HG03064 (cell line): ENCODE measurements at regions not wholly inside any gene's neighbourhood (a gene's known extent, or its start where the extent isn't known, plus 50 kb on each side); places are given as distances from the start of the nearest gene placed in this dataset.
A peak's percentile ranks its signal among the peaks of the same experiment; 100 is the strongest.
"Not testable (repeated sequence)": the region's sequence is repeated elsewhere in the genome, so short reads cannot be mapped to it uniquely, and the experiment has no call there.

Experiments
- ATAC-seq: cut with Tn5 transposase; IDR thresholded peaks from one replicate; pipeline ENCODE4 v1.9.1; 2021; ENCODE audit warnings: low read depth; ENCODE audit not compliant: unreplicated experiment

GRCh38 chr2:39487398-39488250 lies 50.5 kb upstream of the MAP4K3 start:
- no peak for ATAC-seq

DNA sequence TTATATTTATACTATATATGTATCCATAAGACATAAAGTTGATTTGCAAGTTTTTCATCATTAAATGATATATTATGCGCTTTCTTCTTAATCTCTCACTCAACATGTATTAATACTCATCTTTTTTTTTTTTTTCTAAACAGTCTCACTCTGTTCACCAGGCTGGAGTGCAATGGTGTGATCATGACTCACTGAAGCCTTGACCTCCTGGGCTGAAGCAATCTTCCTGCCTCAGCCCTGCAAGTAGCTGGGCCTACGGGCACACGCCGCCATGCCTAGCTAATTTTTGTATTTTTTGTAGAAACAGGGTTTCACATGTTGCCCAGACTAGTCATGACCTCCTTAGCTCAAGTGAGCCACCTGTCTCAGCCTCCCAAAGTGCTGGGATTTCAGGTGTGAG lies 51.4 kb upstream of the MAP4K3 start:
- no peak for ATAC-seq

GRCh38 chr2:39490586-39490985 lies 53.5 kb upstream of the MAP4K3 start:
- no peak for ATAC-seq

- peak; percentile 3 for ATAC-seq
Observed at GRCh38 chr2:39491653-39492052, 54.6 kb upstream of the MAP4K3 start.

DNA sequence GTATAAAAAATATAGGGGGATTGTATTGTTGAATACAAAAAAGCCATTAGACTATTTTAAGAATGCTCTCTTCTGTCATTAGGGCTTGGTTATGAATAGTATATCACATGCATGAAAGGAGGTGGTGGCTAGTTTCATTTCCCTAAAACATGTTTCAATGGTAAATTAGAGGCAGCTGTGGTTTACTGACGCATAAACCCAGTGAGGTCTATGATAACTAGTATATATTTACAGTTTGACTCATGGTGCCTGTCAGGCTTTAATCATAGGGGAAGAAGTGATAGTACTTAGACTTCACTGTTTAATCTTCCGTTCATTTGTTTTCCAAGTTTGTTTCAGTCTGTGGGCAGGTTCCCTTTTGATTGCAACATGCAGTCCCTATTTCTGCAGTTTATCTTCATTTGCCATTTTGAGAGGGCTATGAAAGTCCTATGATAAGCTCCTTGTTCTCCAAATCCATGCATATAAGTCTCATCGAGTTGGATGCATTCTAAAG lies 55.1 kb upstream of the MAP4K3 start:
- peak; percentile 95 for ATAC-seq

DNA sequence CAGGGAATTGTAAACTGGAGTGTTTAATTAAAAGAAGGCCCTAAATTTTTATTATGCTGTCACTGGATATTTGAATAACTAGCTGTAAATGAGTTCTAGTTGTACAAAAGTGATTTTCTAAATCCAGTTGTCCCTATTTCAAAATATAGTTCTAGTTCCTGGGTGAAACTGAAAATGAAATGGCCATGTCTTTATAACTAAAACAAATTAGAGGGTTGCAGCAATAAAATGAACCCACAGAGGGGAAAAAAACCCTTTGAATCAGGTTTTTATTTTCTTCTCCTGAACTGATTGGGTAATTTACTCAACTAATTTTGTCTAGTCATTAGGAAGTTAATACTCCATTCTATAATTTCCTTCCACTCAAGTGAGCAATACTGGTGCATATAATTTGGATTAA lies 55.6 kb upstream of the MAP4K3 start:
- no peak for ATAC-seq

DNA sequence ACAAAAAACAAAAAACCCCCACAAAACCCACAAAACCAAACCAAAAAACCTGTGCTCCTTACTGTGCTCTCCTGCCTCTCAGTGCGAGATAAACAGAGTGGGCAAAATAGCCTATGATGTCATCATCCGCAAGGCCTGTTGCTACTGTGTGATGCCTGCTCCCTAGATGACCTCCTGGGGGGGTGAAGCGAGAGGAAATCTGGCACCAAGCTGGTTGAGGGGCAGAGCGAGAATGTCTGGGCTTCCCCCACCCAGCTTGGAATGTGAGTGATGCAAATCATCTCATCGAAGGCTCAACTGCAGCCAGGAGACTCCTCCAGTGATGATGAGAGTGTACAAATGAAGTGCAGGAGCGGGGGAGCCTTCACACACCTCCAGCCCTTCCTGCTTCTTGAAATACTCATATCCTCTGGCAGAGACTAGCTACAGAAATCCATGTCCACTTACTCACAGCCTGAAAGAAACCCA lies 57.7 kb upstream of the MAP4K3 start:
- ATAC-seq = no peak

DNA sequence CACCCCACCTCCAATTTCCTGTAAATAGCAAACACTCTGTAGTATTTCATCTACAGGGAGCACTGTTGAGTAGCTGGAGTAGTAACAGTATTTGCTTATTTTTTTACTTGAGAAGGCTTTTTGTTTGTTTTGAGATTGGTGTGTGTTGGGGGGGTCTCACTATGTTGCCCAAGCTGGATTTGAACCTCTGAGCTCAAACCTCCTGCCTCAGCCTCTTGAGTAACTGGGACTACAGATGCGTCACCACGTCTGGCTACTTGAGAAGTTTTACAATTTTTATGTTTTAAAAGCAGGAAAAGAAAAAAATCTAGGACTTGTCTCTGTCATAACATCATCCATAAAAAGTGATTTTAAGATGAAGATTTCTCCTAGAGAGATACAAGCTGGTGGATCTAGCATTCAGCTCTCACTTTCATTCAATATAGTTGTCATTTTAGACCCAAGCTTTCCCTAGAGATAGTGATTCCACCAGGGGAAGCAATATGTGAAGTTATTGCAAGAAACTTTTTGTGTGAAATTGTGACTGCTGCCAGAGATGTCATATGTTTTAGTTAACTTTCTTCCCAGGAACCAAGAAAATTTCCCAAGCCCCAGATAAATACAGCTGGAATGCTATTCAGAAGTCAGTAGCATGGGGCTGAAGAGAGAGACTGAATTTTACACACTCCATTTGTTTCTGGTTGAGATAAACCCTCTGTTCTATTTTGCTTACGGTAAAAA lies 60.2 kb upstream of the MAP4K3 start:
- ATAC-seq = no peak

GRCh38 chr2:39498176-39498575 lies 61.1 kb upstream of the MAP4K3 start:
- not testable (repeated sequence) for ATAC-seq

- ATAC-seq = no peak
Observed at GRCh38 chr2:39498786-39499185, 61.7 kb upstream of the MAP4K3 start.

DNA sequence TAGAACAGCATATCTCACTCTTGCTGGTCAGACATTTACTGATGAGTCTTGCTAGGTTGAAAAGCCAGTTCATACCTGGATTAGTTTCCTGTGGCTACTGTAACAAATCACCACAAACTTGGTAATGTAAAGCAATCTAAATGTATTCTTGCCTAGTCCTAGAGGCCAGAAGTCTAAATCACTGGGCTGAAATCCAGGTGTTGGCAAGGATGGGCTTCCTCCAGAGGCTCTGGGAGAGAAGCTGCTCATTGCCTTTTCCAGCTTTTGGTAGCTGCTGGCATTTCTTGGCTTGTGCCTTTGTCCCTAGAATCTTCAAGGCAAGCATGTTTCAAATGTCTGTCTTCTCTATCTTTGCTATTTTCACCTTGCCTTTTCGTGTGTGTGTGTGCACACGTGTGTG lies 62.3 kb upstream of the MAP4K3 start:
- no peak for ATAC-seq

DNA sequence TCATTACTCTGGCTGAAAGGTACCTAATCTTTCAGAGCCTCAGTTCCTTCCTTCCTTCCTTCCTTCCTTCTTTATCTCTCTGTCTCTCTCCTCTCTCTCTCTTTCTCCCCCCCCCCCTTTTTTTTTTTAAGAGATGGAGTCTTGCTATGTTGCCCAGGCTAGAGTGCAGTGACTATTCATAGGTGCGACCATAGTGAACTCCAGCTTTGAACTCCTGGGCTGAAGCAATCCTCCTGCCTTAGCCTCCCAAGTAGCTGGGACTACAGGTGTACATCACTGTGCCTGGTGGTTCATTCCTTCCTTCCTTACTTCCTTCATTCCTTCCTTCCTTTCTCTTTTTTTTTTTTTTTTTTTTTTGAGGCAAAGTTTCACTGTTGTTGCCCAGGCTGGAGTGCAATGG lies 64.3 kb upstream of the MAP4K3 start:
- ATAC-seq = no peak

DNA sequence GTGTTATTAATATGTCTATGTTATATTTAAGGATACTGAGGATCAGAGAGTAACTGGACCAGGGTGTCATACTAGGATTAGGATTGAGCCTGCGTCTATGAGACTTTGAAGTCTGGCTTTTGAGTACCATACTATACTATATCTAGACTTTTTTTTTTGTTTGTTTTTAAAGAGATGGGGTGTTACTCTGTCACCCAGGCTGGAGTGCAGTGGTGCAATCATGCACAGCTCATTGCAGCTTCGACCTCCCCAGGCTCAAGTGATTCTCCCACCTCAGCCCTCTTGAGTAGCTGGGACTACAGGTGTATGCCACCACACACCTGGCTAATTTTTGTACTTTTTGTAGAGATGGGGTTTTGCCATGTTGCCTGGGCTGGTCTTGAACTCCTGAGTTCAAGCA lies 66.2 kb upstream of the MAP4K3 start:
- ATAC-seq = no peak

- ATAC-seq = no peak
Observed at GRCh38 chr2:39504790-39505335, 67.8 kb upstream of the MAP4K3 start.

DNA sequence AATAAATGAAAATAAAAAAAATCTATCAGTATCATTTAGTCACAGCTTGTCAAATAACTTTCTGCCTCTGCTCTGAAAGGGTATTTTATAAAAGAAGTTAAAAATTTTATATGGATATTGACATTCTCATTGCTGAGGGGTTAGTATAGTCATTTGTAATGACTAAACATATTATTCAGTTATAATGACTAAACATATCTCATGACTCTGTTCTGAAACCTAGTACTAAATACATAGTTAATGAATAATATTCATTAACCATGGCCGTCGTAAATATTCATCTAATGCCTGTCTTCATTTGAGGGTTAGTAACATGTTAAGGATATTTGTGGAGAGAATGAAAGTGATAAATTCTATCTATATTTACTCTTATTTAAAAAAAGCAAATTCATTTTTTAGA lies 69.1 kb upstream of the MAP4K3 start:
- no peak for ATAC-seq

- no peak for ATAC-seq
Observed at GRCh38 chr2:39508198-39508597, 71.1 kb upstream of the MAP4K3 start.

DNA sequence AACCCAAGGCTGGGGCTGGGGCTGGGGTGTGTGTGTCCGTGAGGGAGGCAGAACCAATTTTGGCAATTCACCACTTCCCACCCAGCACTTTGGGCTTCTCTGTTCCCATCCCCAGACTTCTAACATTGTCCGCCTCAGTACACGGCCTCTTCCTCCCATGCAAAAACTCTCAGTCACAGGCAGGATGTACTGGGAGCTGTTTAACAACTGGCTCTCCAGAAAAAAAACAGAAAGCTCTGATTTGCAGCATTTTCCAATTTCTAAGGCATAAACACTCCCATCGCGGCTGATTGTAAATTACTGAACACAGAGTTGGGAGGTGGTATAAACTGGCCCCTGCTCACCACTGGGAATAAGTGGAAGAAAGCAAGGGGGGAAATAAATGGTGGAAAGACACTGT lies 73.1 kb upstream of the MAP4K3 start:
- no peak for ATAC-seq

GRCh38 chr2:39511219-39511604 lies 74.1 kb upstream of the MAP4K3 start:
- no peak for ATAC-seq

DNA sequence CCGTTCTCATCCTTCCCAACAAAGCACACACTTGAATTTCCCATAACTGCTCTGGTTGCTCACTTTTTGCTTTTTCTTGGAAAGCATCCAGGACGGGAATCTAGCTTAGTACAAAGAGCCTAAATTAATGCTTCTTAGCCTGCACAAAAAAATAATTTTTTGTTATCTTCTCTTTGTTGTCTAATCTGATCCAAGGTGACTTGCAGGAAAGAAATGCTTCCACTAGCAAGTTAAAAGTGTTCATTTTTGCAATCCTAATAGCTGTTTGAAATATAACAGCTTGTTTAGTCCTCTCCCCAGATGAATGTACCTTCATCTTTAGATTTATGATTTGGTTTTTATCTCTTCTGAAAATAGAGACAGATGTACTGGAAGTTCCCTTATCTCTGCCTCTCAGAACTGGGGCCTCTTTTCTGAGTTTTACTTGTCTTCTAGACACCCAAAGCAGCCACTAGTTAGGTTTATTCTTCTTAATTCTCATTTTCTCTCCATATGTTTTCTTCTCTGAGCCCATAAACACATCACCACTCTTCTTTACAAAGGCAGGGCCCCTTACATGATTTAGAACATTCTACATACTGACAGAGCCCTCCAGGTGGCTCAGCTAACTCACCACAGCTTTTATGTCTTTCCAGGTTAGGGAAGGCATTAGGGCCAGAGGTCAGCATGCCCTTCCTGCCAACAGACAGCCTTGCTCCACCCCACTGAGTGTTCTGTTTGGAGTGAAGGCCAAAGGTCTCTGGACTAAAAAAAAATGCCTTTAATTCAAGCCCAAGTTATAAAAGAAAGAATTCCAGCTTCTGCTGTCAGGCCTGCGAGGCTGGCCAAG lies 74.7 kb upstream of the MAP4K3 start:
- no peak for ATAC-seq

GRCh38 chr2:39512434-39512935 lies 75.4 kb upstream of the MAP4K3 start:
- no peak for ATAC-seq
